ENCODE measurements at regions not wholly inside any gene's neighbourhood (a gene's known extent, or its start where the extent isn't known, plus 50 kb on each side); places are given as distances from the start of the nearest gene placed in this dataset.

DNA sequence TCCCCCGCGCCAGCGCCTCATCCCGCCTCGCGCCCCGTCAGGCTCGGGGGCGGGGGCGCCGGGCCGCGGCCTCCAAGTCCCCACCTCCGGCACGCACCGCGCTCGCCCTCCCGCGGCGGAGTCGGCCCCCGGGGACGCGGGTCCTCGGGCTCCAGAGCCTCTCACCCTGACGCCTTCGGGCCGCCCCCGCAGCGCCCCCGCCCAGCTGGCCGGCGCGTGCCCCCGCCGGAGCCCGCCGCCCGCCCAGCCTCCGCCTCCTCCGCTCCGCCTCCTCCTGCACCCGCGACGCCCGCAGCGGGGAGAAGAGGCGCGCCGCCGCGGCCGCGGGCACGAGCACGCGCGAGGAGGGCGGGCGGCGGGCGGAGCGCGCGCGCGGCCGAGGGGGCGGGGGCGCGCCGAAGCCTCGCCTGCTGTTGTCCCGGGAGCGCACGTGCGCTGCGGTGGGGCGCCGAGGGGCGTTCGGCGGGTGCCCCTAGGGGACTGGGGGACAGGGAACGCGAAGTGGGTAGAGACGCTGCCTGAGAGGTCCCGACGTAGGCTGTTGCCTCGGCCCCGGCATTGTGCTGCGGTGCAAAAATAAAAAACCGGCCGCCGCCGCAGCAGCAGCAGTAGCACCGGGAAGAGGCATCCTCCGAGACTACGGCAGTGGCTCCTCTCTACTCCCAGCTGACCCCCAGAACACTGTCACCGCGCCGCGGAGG lies 87.4 kb upstream of the ARHGAP32 start:
- TF ChIP-seq, protein P1, sequence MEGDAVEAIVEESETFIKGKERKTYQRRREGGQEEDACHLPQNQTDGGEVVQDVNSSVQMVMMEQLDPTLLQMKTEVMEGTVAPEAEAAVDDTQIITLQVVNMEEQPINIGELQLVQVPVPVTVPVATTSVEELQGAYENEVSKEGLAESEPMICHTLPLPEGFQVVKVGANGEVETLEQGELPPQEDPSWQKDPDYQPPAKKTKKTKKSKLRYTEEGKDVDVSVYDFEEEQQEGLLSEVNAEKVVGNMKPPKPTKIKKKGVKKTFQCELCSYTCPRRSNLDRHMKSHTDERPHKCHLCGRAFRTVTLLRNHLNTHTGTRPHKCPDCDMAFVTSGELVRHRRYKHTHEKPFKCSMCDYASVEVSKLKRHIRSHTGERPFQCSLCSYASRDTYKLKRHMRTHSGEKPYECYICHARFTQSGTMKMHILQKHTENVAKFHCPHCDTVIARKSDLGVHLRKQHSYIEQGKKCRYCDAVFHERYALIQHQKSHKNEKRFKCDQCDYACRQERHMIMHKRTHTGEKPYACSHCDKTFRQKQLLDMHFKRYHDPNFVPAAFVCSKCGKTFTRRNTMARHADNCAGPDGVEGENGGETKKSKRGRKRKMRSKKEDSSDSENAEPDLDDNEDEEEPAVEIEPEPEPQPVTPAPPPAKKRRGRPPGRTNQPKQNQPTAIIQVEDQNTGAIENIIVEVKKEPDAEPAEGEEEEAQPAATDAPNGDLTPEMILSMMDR (IDR thresholded peaks at IDR 0.05): no peak
- TF ChIP-seq POLR2A (IDR thresholded peaks at IDR 0.05) (peak; percentile 42), EP300 (IDR thresholded peaks at IDR 0.05) (no peak)

Data from ovary (tissue), 3 donors.